ENCODE measurements at regions not wholly inside any gene's neighbourhood (a gene's known extent, or its start where the extent isn't known, plus 50 kb on each side); places are given as distances from the start of the nearest gene placed in this dataset.

- no peak for TF ChIP-seq MCM7 (IDR thresholded peaks at IDR 0.05)
Measured at GRCh38 chrX:136953867-136954787, 73.6 kb upstream of the RBMX start (continued).

- Histone ChIP-seq H3K27ac (ENCODE audit: extremely low read depth, low read depth, low read length) (no peak overlapping the region), H3K9me3 (replicated peaks; ENCODE audit: control insufficient read depth, insufficient read depth, low read depth, low read length) (no peaks in the 10 kb centered on the region), H3K4me3 (no peak overlapping the region), H4K20me1 (replicated peaks; ENCODE audit: control insufficient read depth, insufficient read depth, low read length) (no peaks in the 10 kb centered on the region), H3K79me2 (ENCODE audit: control insufficient read depth, insufficient read depth, low read length) (no peaks in the 10 kb centered on the region), H3K27me3 (ENCODE audit: control insufficient read depth in 2 of 2, insufficient read depth in 2 of 2, low read length in 2 of 2) (no peaks in the 10 kb centered on the region), H3K9me1 (ENCODE audit: control insufficient read depth, insufficient read depth, low read length) (no peaks in the 10 kb centered on the region), H3K9ac (ENCODE audit: insufficient read depth in 1 of 2, low read depth in 2 of 2, low read length in 2 of 2) (no peak overlapping the region), H2AFZ (ENCODE audit: low read depth, low read length) (no peak overlapping the region), H3K4me1 (replicated peaks in 1 of 2; ENCODE audit: control insufficient read depth in 2 of 2, insufficient read depth in 2 of 2, low read length in 2 of 2) (no peaks in the 10 kb centered on the region), H3K4me2 (ENCODE audit: insufficient read depth, low read length) (no peak overlapping the region), H3K36me3 (ENCODE audit: control insufficient read depth, insufficient read depth, low read length) (0 out of 3 replicates have a peak, but pooled peaks cover 2% of the 10 kb centered on the region)
- DNase-seq (ENCODE audit: extremely low read depth in 1 of 4, low spot score in 3 of 4) (no peak), ATAC-seq (no peak), FAIRE-seq (no peak)
- ChIA-PET POLR2A (no interaction called here), CTCF (ENCODE audit: low intra/inter-chr PET ratio) (interaction anchor here (0.7 kb wide), 1 partner anchor 730 kb away, joined by 4 read pairs; no protein-coding TSS in a partner anchor)
- intact Hi-C loops (cut with micrococcal nuclease) (no loop called here), in situ Hi-C loops (cut with MboI) (loop anchor here (10.0 kb wide), 1 partner anchor 105 kb away; no protein-coding TSS in a partner anchor)
- WGBS (ENCODE audit: insufficient coverage, low coverage, missing lambda C conversion rate): 48% methylated on average over 3 of the region's 4 CpGs
- no TSS peak for BruUV-seq (replicated peaks)
- TF ChIP-seq CTBP1 (IDR thresholded peaks at IDR 0.05; ENCODE audit: borderline replicate concordance): no peak
- no peak for TF ChIP-seq ZBTB40 (IDR thresholded peaks at IDR 0.05)
- no peak for TF ChIP-seq ZBTB40 (CRISPR knock-in tag; IDR thresholded peaks at IDR 0.05)
- no peak for TF ChIP-seq SNRNP70 (optimal IDR thresholded peaks at IDR 0.05; ENCODE audit: low read depth, low read length)
- TF ChIP-seq CREB5 (CRISPR knock-in tag; IDR thresholded peaks at IDR 0.05): no peak
- no peak for TF ChIP-seq ZNF395 (CRISPR knock-in tag; IDR thresholded peaks at IDR 0.05)
Measured at GRCh38 chrX:136950211-136950610, 69.7 kb upstream of the RBMX start.
